Right lobe of liver (tissue), 6 donors: ENCODE measurements at regions not wholly inside any gene's neighbourhood (a gene's known extent, or its start where the extent isn't known, plus 50 kb on each side); places are given as distances from the start of the nearest gene placed in this dataset.

Source experiments
- ATAC-seq, 4 donors: fragments of 200-7000 bp; cut with Tn5 transposase; one replicate each; pipeline ENCODE4 v1.9.1; 2020; ENCODE audit warnings: mild to moderate bottlenecking in 4 of 4, moderate library complexity in 4 of 4
- DNase-seq, 3 donors: peaks; one replicate each; pipeline ENCODE4 v3.0.0-alpha.2; 2020
- H3K27ac ChIP-seq, 3 donors: fragments of 200-600 bp; one replicate each; pipeline ENCODE4 v1.8.0; 2022
- H3K27me3 ChIP-seq, 2 donors: fragments of 200-600 bp; one replicate each; pipeline ENCODE4 v1.8.0; 2022
- H3K36me3 ChIP-seq, 4 donors: fragments of 200-600 bp; sonication (generic) in 1 of 4; one replicate each; pipeline versions ENCODE4 v1.5.1 to v1.8.0; 2017 to 2022; ENCODE audit warnings: control low read depth in 1 of 4
- H3K4me1 ChIP-seq, 4 donors: fragments of 200-600 bp; sonication (generic) in 1 of 4; one replicate each; pipeline versions ENCODE4 v1.5.1 to v1.8.0; 2017 to 2022; ENCODE audit warnings: control low read depth in 1 of 4
- H3K4me3 ChIP-seq, 3 donors: fragments of 200-600 bp; one replicate each; pipeline ENCODE4 v1.8.0; 2022
- H3K9me3 ChIP-seq, 4 donors: fragments of 200-600 bp; sonication (generic) in 1 of 4; one replicate each; pipeline versions ENCODE4 v1.5.1 to v1.8.0; 2017 to 2022; ENCODE audit warnings: control low read depth in 1 of 4
- CTCF ChIP-seq, 4 donors: fragments of 200-600 bp in 3 of 4; fragments of 450-650 bp in 1 of 4; IDR thresholded peaks; one replicate each; pipeline versions ENCODE4 v1.5.1 to v1.8.0; 2016 to 2022; ENCODE audit warnings: antibody characterized with exemption in 4 of 4, mild to moderate bottlenecking in 2 of 4
- POLR2A ChIP-seq: fragments of 450-650 bp; IDR thresholded peaks from one replicate; pipeline ENCODE4 v1.6.1; 2017; ENCODE audit warnings: antibody characterized with exemption, mild to moderate bottlenecking
- WGBS: methylation state at CpG from one replicate; pipeline ENCODE4 v1.1.6; 2018; ENCODE audit warnings: low coverage, low lambda C conversion rate; ENCODE audit not compliant: insufficient coverage; ENCODE audit errors: missing lambda C conversion rate; 5-methylcytosine and 5-hydroxymethylcytosine counted together
- intact Hi-C, 2 donors: fragments of 100-400 bp; cut with DNase I; formaldehyde crosslinking; loops; one replicate each; pipeline versions ENCODE4 v1.11.2 to v1.14.1; 2022
- donor health status: DM: no; HTN: yes; CAD: no.
- donor health status: DM: no; HTN: no; CAD: no.
- donor health status: DM: no; HTN: no; CAD: no.
- donor health status: DM: no; HTN: yes; CAD: no.
- donor health status: DM: no; HTN: yes; CAD: no.

GRCh38 chr18:51337406-51337805 lies 139.9 kb upstream of the MEX3C start:
- intact Hi-C loops: no loop called here
- TF ChIP-seq POLR2A (no peak), CTCF (IDR thresholded peaks at IDR 0.05) (no peak)
- H3K27me3 ChIP-seq: no peaks in the 10 kb centered on the region
- DNase-seq (no peak), ATAC-seq (no peak)
- no peaks in the 10 kb centered on the region for H3K4me1 ChIP-seq
- no peak overlapping the region for H3K27ac ChIP-seq
- no peaks in the 10 kb centered on the region for H3K36me3 ChIP-seq
- H3K9me3 ChIP-seq: no peaks in the 10 kb centered on the region
- 67% methylated on average over 2 of the region's 2 CpGs for WGBS
- no peak overlapping the region for H3K4me3 ChIP-seq

- Histone ChIP-seq H3K9me3 (no peaks in the 10 kb centered on the region), H3K4me3 (no peak overlapping the region), H3K36me3 (no peaks in the 10 kb centered on the region), H3K4me1 (no peaks in the 10 kb centered on the region), H3K27me3 (no peaks in the 10 kb centered on the region), H3K27ac (no peak overlapping the region)
- no peak for DNase-seq
- WGBS: 79% methylated on average over 2 of the region's 2 CpGs
- intact Hi-C loops: no loop called here
- ATAC-seq: no peak
- TF ChIP-seq CTCF (IDR thresholded peaks at IDR 0.05): no peak
- TF ChIP-seq POLR2A: no peak
Observed at GRCh38 chr18:51339856-51340255, 142.4 kb upstream of the MEX3C start.

GRCh38 chr18:51340332-51340731 lies 142.9 kb upstream of the MEX3C start:
- intact Hi-C loops: no loop called here
- Histone ChIP-seq H3K4me3 (no peak overlapping the region), H3K9me3 (no peaks in the 10 kb centered on the region), H3K27ac (no peak overlapping the region), H3K27me3 (no peaks in the 10 kb centered on the region), H3K36me3 (no peaks in the 10 kb centered on the region), H3K4me1 (no peaks in the 10 kb centered on the region)
- no peak for ATAC-seq
- WGBS: 79% methylated on average over 1 of the region's 1 CpG
- TF ChIP-seq CTCF (IDR thresholded peaks at IDR 0.05) (no peak), POLR2A (no peak)
- DNase-seq: no peak

- no peak for ATAC-seq
- intact Hi-C loops: no loop called here
- H3K27ac ChIP-seq: no peak overlapping the region
- no peaks in the 10 kb centered on the region for H3K4me1 ChIP-seq
- no peak overlapping the region for H3K4me3 ChIP-seq
- no peaks in the 10 kb centered on the region for H3K9me3 ChIP-seq
- H3K36me3 ChIP-seq: no peaks in the 10 kb centered on the region
- no peaks in the 10 kb centered on the region for H3K27me3 ChIP-seq
- DNase-seq: no peak
- TF ChIP-seq CTCF (IDR thresholded peaks at IDR 0.05): no peak
- no peak for TF ChIP-seq POLR2A
Observed at GRCh38 chr18:51342815-51343214, 145.3 kb upstream of the MEX3C start.

- intact Hi-C loops: no loop called here
- Histone ChIP-seq H3K9me3 (no peaks in the 10 kb centered on the region), H3K27me3 (no peaks in the 10 kb centered on the region), H3K27ac (no peak overlapping the region), H3K36me3 (no peaks in the 10 kb centered on the region), H3K4me3 (no peak overlapping the region), H3K4me1 (peaks cover 0 to 12% (median 5%) of the 10 kb centered on the region in 4 donors)
- DNase-seq (no peak), ATAC-seq (no peak)
- WGBS: 67% methylated on average over 5 of the region's 5 CpGs
- TF ChIP-seq POLR2A (no peak), CTCF (IDR thresholded peaks at IDR 0.05) (no peak)
Observed at GRCh38 chr18:51345848-51346391, 148.4 kb upstream of the MEX3C start.
